ENCODE measurements at regions not wholly inside any gene's neighbourhood (a gene's known extent, or its start where the extent isn't known, plus 50 kb on each side); places are given as distances from the start of the nearest gene placed in this dataset.

DNA sequence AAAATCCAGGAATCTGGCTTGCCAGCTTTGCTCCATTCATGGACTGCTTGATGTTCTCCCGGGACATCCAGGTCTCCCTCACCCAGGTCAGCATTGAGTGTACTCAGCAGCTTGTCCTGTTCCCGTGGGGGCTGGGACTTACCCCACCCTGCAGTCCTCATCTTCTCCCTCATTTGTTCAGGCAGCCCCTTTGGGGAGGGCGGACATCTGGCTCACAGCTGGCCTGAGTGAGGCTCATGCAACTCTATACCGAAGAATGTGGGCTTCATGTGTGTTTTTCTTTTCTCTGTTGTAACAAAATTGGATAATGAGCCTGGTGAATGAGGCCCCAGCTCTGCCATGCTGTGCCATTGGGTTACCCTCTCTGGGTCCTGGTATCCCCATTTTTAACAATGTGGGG, 227.7 kb upstream of the TENM4 start:
- TF ChIP-seq EP300 (IDR thresholded peaks at IDR 0.05; ENCODE audit: borderline replicate concordance) (no peak), CREB1 (IDR thresholded peaks at IDR 0.05; ENCODE audit: low read depth) (no peak), FOXM1 (IDR thresholded peaks at IDR 0.05; ENCODE audit: borderline replicate concordance, low read depth) (no peak), TCF12 (IDR thresholded peaks at IDR 0.05; ENCODE audit: low read depth) (no peak), RAD21 (IDR thresholded peaks at IDR 0.05; ENCODE audit: low read depth) (no peak), CEBPB (IDR thresholded peaks at IDR 0.05) (no peak), TAF1 (IDR thresholded peaks at IDR 0.05; ENCODE audit: low read depth) (no peak)
- TF ChIP-seq, protein P1, sequence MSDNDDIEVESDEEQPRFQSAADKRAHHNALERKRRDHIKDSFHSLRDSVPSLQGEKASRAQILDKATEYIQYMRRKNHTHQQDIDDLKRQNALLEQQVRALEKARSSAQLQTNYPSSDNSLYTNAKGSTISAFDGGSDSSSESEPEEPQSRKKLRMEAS (IDR thresholded peaks at IDR 0.05), result no peak

All from Ishikawa (cell line).